DND-41 (cell line): ENCODE measurements at regions not wholly inside any gene's neighbourhood (a gene's known extent, or its start where the extent isn't known, plus 50 kb on each side); places are given as distances from the start of the nearest gene placed in this dataset.

Source experiments
- ATAC-seq: fragments of 200-7000 bp; cut with Tn5 transposase; 3 replicates; pipeline ENCODE4 v1.9.1; 2021; ENCODE audit warnings: low read depth; ENCODE audit not compliant: insufficient read depth
- DNase-seq: peaks from one replicate; pipeline ENCODE4 v3.0.0-alpha.2; 2020
- H2AFZ ChIP-seq: 2 replicates; pipeline ENCODE4 v1.6.0; 2012; ENCODE audit warnings: low read depth, low read length
- H3K27ac ChIP-seq: 2 replicates; pipeline ENCODE4 v1.5.1; 2012; ENCODE audit warnings: low read length, inconsistent platforms
- H3K27me3 ChIP-seq: fragments of 200-600 bp; sonication (generic); 2 replicates; pipeline ENCODE4 v1.6.0; 2012; ENCODE audit warnings: low read length, mild to moderate bottlenecking, inconsistent platforms; ENCODE audit not compliant: insufficient read depth, poor library complexity
- H3K36me3 ChIP-seq: 2 replicates; pipeline ENCODE4 v1.5.1; 2012; ENCODE audit warnings: low read length, inconsistent platforms; ENCODE audit not compliant: insufficient read depth
- H3K4me1 ChIP-seq: 2 replicates; pipeline ENCODE4 v1.5.1; 2012; ENCODE audit warnings: mild to moderate bottlenecking, low read length; ENCODE audit not compliant: insufficient read depth
- H3K4me2 ChIP-seq: 2 replicates; pipeline ENCODE4 v1.6.0; 2012; ENCODE audit warnings: mild to moderate bottlenecking, moderate library complexity, low read length, inconsistent platforms; ENCODE audit not compliant: insufficient read depth
- H3K4me3 ChIP-seq, 2 experiments: fragments of 200-600 bp in 1 of 2; shearing (Covaris generic) in 1 of 2; 2 replicates each; pipeline ENCODE4 v1.5.1; 2012 to 2016; ENCODE audit warnings: inconsistent platforms in 2 of 2, low read length in 2 of 2, mild to moderate bottlenecking in 2 of 2, low read depth in 1 of 2, moderate library complexity in 1 of 2
- H3K79me2 ChIP-seq: 2 replicates; pipeline ENCODE4 v1.6.0; 2012; ENCODE audit warnings: low read length, inconsistent platforms; ENCODE audit not compliant: insufficient read depth
- H3K9ac ChIP-seq: 2 replicates; pipeline ENCODE4 v1.6.0; 2012; ENCODE audit warnings: low read depth, mild to moderate bottlenecking, inconsistent platforms, low read length, moderate library complexity
- H3K9me3 ChIP-seq: 2 replicates; pipeline ENCODE4 v1.5.1; 2012; ENCODE audit warnings: low read length, moderate library complexity, mild to moderate bottlenecking, inconsistent platforms; ENCODE audit not compliant: insufficient read depth, severe bottlenecking
- H4K20me1 ChIP-seq: 2 replicates; pipeline ENCODE4 v1.6.0; 2012; ENCODE audit warnings: low read length; ENCODE audit not compliant: insufficient read depth
- EZH2 ChIP-seq: IDR thresholded peaks from 3 replicates; pipeline ENCODE4 v1.6.1; 2012; ENCODE audit warnings: borderline replicate concordance, low read depth, mild to moderate bottlenecking, moderate library complexity, low read length, inconsistent platforms; ENCODE audit not compliant: severe bottlenecking
- TF ChIP-seq, protein P1 (sequence below): IDR thresholded peaks from 2 replicates; pipeline ENCODE4 v1.5.1; 2012; ENCODE audit warnings: borderline replicate concordance, low read length, moderate library complexity, mild to moderate bottlenecking; ENCODE audit not compliant: poor library complexity, severe bottlenecking; ENCODE audit errors: extremely low read depth

DNA sequence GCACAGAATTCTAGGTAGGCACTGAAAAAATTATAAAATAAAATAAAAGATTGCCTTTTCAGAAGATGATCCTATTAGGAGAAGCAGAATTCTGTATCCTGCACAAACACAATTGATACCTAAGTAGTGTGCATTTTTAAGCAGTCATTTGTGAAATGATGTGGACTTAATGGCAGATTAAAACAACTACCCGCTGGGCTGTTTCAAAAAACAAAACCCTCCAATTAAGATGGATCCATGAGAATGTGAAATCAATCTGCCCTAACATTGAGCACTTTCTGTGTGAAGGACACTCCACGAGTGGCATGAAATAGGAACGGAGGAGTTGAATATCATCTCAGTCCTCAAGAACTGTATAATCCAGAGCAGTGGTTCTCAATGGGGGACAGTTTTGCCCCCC is 1012.8 kb upstream of the EEF2KMT start:
- H3K4me3 ChIP-seq, result no peak overlapping the region
- H3K27me3 ChIP-seq, result no peaks in the 10 kb centered on the region
- no peak overlapping the region for H3K9ac ChIP-seq
- no peak overlapping the region for H3K27ac ChIP-seq
- H3K79me2 ChIP-seq, result no peaks in the 10 kb centered on the region
- H3K36me3 ChIP-seq, result no peaks in the 10 kb centered on the region
- no peak overlapping the region for H3K4me2 ChIP-seq
- H4K20me1 ChIP-seq, result no peaks in the 10 kb centered on the region
- H2AFZ ChIP-seq, result no peak overlapping the region
- no peaks in the 10 kb centered on the region for H3K9me3 ChIP-seq
- H3K4me1 ChIP-seq, result no peaks in the 10 kb centered on the region
- ATAC-seq, result no peak
- TF ChIP-seq EZH2, result no peak
- TF ChIP-seq, protein P1, sequence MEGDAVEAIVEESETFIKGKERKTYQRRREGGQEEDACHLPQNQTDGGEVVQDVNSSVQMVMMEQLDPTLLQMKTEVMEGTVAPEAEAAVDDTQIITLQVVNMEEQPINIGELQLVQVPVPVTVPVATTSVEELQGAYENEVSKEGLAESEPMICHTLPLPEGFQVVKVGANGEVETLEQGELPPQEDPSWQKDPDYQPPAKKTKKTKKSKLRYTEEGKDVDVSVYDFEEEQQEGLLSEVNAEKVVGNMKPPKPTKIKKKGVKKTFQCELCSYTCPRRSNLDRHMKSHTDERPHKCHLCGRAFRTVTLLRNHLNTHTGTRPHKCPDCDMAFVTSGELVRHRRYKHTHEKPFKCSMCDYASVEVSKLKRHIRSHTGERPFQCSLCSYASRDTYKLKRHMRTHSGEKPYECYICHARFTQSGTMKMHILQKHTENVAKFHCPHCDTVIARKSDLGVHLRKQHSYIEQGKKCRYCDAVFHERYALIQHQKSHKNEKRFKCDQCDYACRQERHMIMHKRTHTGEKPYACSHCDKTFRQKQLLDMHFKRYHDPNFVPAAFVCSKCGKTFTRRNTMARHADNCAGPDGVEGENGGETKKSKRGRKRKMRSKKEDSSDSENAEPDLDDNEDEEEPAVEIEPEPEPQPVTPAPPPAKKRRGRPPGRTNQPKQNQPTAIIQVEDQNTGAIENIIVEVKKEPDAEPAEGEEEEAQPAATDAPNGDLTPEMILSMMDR, result no peak
- DNase-seq, result no peak

DNA sequence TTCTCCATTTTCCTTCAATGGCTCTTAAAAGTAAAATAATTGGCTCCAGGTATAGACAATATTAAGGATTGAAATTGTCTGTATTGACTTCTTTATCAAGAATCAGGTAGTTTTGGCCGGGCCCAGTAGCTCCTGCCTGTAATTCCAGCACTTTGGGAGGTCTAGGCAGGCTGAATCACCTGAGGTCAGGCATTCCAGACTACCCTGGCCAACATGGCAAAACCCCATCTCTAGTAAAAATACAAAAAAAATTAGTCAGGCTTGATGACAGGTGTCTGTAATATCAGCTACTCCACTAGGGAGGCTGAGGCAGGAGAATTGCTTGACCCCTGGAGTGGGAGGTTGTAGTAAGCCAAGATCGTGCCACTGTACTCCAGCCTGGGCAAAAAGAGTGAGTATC is 1008.5 kb upstream of the EEF2KMT start:
- H3K27me3 ChIP-seq, result no peaks in the 10 kb centered on the region
- no peak overlapping the region for H3K4me2 ChIP-seq
- H3K27ac ChIP-seq, result no peak overlapping the region
- no peaks in the 10 kb centered on the region for H4K20me1 ChIP-seq
- no peaks in the 10 kb centered on the region for H3K79me2 ChIP-seq
- ATAC-seq, result no peak
- no peaks in the 10 kb centered on the region for H3K4me1 ChIP-seq
- no peak for TF ChIP-seq EZH2
- TF ChIP-seq, protein P1, result no peak
- no peaks in the 10 kb centered on the region for H3K9me3 ChIP-seq
- H3K4me3 ChIP-seq, result no peak overlapping the region
- DNase-seq, result no peak
- no peak overlapping the region for H3K9ac ChIP-seq
- H2AFZ ChIP-seq, result no peak overlapping the region
- H3K36me3 ChIP-seq, result no peaks in the 10 kb centered on the region

DNA sequence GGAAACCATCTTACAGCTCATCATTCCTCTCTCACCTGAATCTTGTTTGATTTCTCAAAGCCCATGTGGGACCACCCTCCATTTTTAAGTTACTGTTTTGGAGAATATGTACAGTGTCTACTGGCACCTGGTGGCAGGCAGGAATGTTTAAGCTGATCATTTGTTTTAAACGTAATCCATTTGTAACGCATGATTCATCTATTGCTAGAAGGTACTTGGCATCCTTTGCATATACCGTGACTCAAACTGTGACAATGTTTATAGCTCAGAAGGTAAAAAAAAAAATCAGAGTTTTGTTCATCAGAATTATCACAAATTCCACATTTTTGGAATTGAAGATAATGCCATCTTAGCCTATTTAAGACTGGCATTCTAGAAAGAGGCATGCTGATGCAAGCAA is 1007.5 kb upstream of the EEF2KMT start:
- Histone ChIP-seq H3K79me2 (no peaks in the 10 kb centered on the region), H3K4me1 (no peaks in the 10 kb centered on the region), H3K27me3 (no peaks in the 10 kb centered on the region), H2AFZ (no peak overlapping the region), H4K20me1 (no peaks in the 10 kb centered on the region), H3K27ac (no peak overlapping the region), H3K4me3 (no peak overlapping the region), H3K9me3 (no peaks in the 10 kb centered on the region), H3K36me3 (no peaks in the 10 kb centered on the region), H3K4me2 (no peak overlapping the region), H3K9ac (no peak overlapping the region)
- TF ChIP-seq EZH2, result no peak
- TF ChIP-seq, protein P1, result no peak
- no peak for DNase-seq
- no peak for ATAC-seq

DNA sequence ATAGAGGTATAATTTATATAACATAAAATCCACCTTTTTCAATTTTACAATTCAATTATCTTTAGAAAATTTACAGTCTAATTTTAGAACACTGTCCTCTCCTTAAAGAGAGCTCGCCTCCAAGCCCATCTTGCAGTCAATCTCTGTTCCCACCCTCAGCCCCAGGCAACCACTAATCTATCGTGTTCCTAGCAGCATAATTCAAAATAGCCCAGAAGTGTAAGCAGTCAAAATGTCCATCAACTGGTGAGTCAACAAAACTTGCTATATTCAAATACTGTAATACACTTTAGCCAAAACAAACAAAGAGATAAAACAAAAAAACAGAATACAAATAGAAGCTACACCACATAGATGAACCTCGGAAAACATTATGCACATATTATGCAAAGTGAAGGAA is 1006.8 kb upstream of the EEF2KMT start:
- Histone ChIP-seq H3K36me3 (no peaks in the 10 kb centered on the region), H4K20me1 (no peaks in the 10 kb centered on the region), H3K9me3 (no peaks in the 10 kb centered on the region), H2AFZ (no peak overlapping the region), H3K4me3 (no peak overlapping the region), H3K79me2 (no peaks in the 10 kb centered on the region), H3K27me3 (no peaks in the 10 kb centered on the region), H3K4me2 (no peak overlapping the region), H3K9ac (no peak overlapping the region), H3K27ac (no peak overlapping the region), H3K4me1 (no peaks in the 10 kb centered on the region)
- no peak for ATAC-seq
- no peak for TF ChIP-seq EZH2
- TF ChIP-seq, protein P1, result no peak
- DNase-seq, result no peak
